Endothelial cell of umbilical vein (primary cell): ENCODE measurements at regions not wholly inside any gene's neighbourhood (a gene's known extent, or its start where the extent isn't known, plus 50 kb on each side); places are given as distances from the start of the nearest gene placed in this dataset.

Experiments used
- BruUV-seq: library from RNA; stranded (reverse); fragments of 400-500 nt; replicated peaks from 2 replicates; lab custom pipeline; 2021; lab: Mats Ljungman, UMichigan
- CTCF ChIA-PET: fragments of 300-600, 350-600 bp; sonication (Branson Sonifier 250); formaldehyde crosslinking; loops from one replicate; lab custom pipeline; 2021; ENCODE audit warnings: antibody characterized with exemption, inconsistent platforms; lab: Charles Lee
- POLR2A ChIA-PET: fragments of 300-600, 350-600 bp; sonication (Branson Sonifier 250); formaldehyde crosslinking; loops from one replicate; lab custom pipeline; 2021; ENCODE audit warnings: antibody characterized with exemption, inconsistent platforms; lab: Charles Lee
- DNase-seq: peaks from one replicate; pipeline ENCODE4 v3.0.0-alpha.2; 2011; ENCODE audit warnings: low read depth, low spot score
- FAIRE-seq: peaks from 2 replicates; lab custom pipeline; 2011; peaks lifted over from hg19 to GRCh38; lab: Jason Lieb, UNC
- H2AFZ ChIP-seq: 2 replicates; pipeline ENCODE4 v1.6.0; 2012; ENCODE audit warnings: low read depth, low read length, control low read depth, inconsistent platforms
- H3K27ac ChIP-seq: 2 replicates; pipeline ENCODE4 v1.5.1; 2011; ENCODE audit warnings: low read depth, mild to moderate bottlenecking, control low read depth, low read length, moderate library complexity; ENCODE audit not compliant: insufficient read depth
- H3K27me3 ChIP-seq, 2 experiments: 2 replicates each; pipeline versions ENCODE4 v1.6.0 to v1.6.1; 2011; ENCODE audit warnings: low read length in 2 of 2, mixed read lengths in 1 of 2; ENCODE audit not compliant: control insufficient read depth in 2 of 2, insufficient read depth in 2 of 2
- H3K36me3 ChIP-seq, 2 experiments: 2 replicates in 1 of 2; 3 replicates in 1 of 2; pipeline ENCODE4 v1.5.1; 2011; ENCODE audit warnings: low read length in 2 of 2, mild to moderate bottlenecking in 1 of 2, moderate library complexity in 1 of 2; ENCODE audit not compliant: control insufficient read depth in 2 of 2, insufficient read depth in 2 of 2; ENCODE audit errors: extremely low read depth in 1 of 2
- H3K4me1 ChIP-seq: 3 replicates; pipeline ENCODE4 v1.5.1; 2011; ENCODE audit warnings: mild to moderate bottlenecking, low read length; ENCODE audit not compliant: control insufficient read depth, insufficient read depth; ENCODE audit errors: extremely low read depth
- H3K4me2 ChIP-seq: 2 replicates; pipeline ENCODE4 v1.6.1; 2011; ENCODE audit warnings: low read length, control low read depth, mixed read lengths; ENCODE audit not compliant: insufficient read depth
- H3K4me3 ChIP-seq, 3 experiments: fragments of 200-600 bp in 1 of 3; sonication (generic), shearing (Covaris generic) in 1 of 3; replicated peaks in 1 of 3; 2 replicates each; pipeline ENCODE4 v1.5.1; 2011 to 2016; ENCODE audit warnings: control low read depth in 3 of 3, low read length in 3 of 3, mild to moderate bottlenecking in 2 of 3, inconsistent platforms in 1 of 3, low read depth in 1 of 3, moderate library complexity in 1 of 3; ENCODE audit not compliant: insufficient read depth in 1 of 3
- H3K79me2 ChIP-seq: 2 replicates; pipeline ENCODE4 v1.6.0; 2012; ENCODE audit warnings: low read length, inconsistent platforms; ENCODE audit not compliant: control insufficient read depth, insufficient read depth
- H3K9ac ChIP-seq: replicated peaks from 2 replicates; pipeline ENCODE3; 2011; ENCODE audit warnings: low read length, control low read depth; ENCODE audit not compliant: insufficient read depth; ENCODE audit errors: extremely low read depth
- H3K9me1 ChIP-seq: replicated peaks from 3 replicates; pipeline ENCODE4 v1.6.0; 2011; ENCODE audit warnings: mild to moderate bottlenecking, low read length; ENCODE audit not compliant: control insufficient read depth, insufficient read depth; ENCODE audit errors: extremely low read depth
- H3K9me3 ChIP-seq: replicated peaks from 2 replicates; pipeline ENCODE4 v1.5.1; 2012; ENCODE audit warnings: low read length, inconsistent platforms; ENCODE audit not compliant: control insufficient read depth, insufficient read depth
- H4K20me1 ChIP-seq: replicated peaks from 2 replicates; pipeline ENCODE3; 2011; ENCODE audit warnings: mild to moderate bottlenecking, low read length; ENCODE audit not compliant: control insufficient read depth, insufficient read depth; ENCODE audit errors: extremely low read depth
- EZH2 ChIP-seq: IDR thresholded peaks from 2 replicates; pipeline ENCODE4 v1.6.1; 2012; ENCODE audit warnings: borderline replicate concordance, low read depth, mild to moderate bottlenecking, moderate library complexity, low read length, inconsistent platforms; ENCODE audit not compliant: severe bottlenecking
- FOS ChIP-seq: IDR thresholded peaks from 2 replicates; pipeline ENCODE4 v1.6.1; 2011; ENCODE audit warnings: mild to moderate bottlenecking, low read length, moderate library complexity, borderline replicate concordance; ENCODE audit not compliant: insufficient read depth
- GATA2 ChIP-seq: IDR thresholded peaks from 2 replicates; pipeline ENCODE4 v1.7.0; 2011; ENCODE audit warnings: low read depth, mild to moderate bottlenecking, moderate library complexity, mixed read lengths, low read length; ENCODE audit not compliant: insufficient read length, insufficient read depth
- JUN ChIP-seq: IDR thresholded peaks from 2 replicates; pipeline ENCODE4 v1.6.1; 2011; ENCODE audit warnings: borderline replicate concordance, low read depth; ENCODE audit not compliant: insufficient read length, insufficient read depth
- MYC ChIP-seq: IDR thresholded peaks from one replicate; pipeline ENCODE4 v1.6.1; 2011; ENCODE audit warnings: mild to moderate bottlenecking, low read depth, low read length
- POLR2A ChIP-seq: IDR thresholded peaks from 2 replicates; pipeline ENCODE4 v1.6.1; 2012; ENCODE audit warnings: low read depth, mild to moderate bottlenecking, control low read depth, low read length
- POLR2AphosphoS5 ChIP-seq: IDR thresholded peaks from 2 replicates; pipeline ENCODE4 v1.6.1; 2012; ENCODE audit warnings: low read depth, mild to moderate bottlenecking, control low read depth, low read length, moderate library complexity; ENCODE audit not compliant: insufficient read depth
- dilution Hi-C: fragments of 300-500 bp; cut with MboI; formaldehyde crosslinking; loops from one replicate; pipeline ENCODE4 v1.15.0; 2019; ENCODE audit warnings: low sequenced_read_pairs; ENCODE audit not compliant: extremely low pct_ligation_motif_present
- intact Hi-C: fragments of 100-400 bp; cut with micrococcal nuclease; formaldehyde crosslinking; loops from one replicate; pipeline ENCODE4 v1.10.0; 2022
- TF ChIP-seq, protein P1 (sequence below): IDR thresholded peaks from 2 replicates; pipeline ENCODE4 v1.6.1; 2011; ENCODE audit not compliant: insufficient read depth, insufficient read length
- TF ChIP-seq, protein P2 (sequence below), 2 donors: IDR thresholded peaks; 1 replicate in 1 of 2; 2 replicates in 1 of 2; pipeline ENCODE4 v1.5.1; 2011; ENCODE audit warnings: low read length in 2 of 2, mild to moderate bottlenecking in 2 of 2, moderate library complexity in 2 of 2, control low read depth in 1 of 2, inconsistent platforms in 1 of 2, low read depth in 1 of 2; ENCODE audit not compliant: insufficient read depth in 1 of 2; ENCODE audit errors: extremely low read depth in 1 of 2

DNA sequence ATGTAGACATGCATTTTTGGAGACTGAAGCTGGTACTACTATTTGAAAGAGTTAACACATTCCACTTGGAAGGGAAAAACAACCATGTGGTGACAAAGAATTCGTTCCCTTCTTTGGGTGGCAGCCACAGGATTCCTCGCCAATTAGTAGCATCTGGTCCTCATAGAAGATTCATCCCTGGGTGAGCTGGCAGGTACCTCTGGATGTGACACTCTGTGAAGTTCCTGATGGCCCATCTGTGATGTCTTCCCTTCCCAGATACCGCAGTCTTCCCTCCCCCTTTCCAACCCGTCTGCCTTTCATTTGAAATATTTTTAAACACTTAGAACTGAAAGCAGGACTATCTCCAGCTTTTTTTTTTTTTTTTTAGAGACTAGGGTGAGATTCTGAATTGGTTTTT is 569.5 kb downstream of the TYW1 start:
- Histone ChIP-seq H3K9ac (no peak overlapping the region), H2AFZ (no peak overlapping the region), H3K4me2 (no peak overlapping the region), H3K36me3 (no peaks in the 10 kb centered on the region), H3K79me2 (no peaks in the 10 kb centered on the region), H3K27me3 (no peaks in the 10 kb centered on the region), H3K4me3 (no peak overlapping the region), H3K9me1 (no peaks in the 10 kb centered on the region), H4K20me1 (no peaks in the 10 kb centered on the region), H3K27ac (no peak overlapping the region), H3K4me1 (no peaks in the 10 kb centered on the region), H3K9me3 (peaks cover 4% of the 10 kb centered on the region)
- CTCF ChIA-PET, result no interaction called here
- intact Hi-C loops, result no loop called here
- dilution Hi-C loops, result no loop called here
- BruUV-seq, result no TSS peak
- POLR2A ChIA-PET, result no interaction called here
- DNase-seq, result no peak
- no peak for FAIRE-seq
- TF ChIP-seq MYC (no peak), POLR2A (no peak), EZH2 (no peak), GATA2 (no peak), POLR2AphosphoS5 (no peak), JUN (no peak)
- TF ChIP-seq, protein P1, sequence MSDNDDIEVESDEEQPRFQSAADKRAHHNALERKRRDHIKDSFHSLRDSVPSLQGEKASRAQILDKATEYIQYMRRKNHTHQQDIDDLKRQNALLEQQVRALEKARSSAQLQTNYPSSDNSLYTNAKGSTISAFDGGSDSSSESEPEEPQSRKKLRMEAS, result no peak

DNA sequence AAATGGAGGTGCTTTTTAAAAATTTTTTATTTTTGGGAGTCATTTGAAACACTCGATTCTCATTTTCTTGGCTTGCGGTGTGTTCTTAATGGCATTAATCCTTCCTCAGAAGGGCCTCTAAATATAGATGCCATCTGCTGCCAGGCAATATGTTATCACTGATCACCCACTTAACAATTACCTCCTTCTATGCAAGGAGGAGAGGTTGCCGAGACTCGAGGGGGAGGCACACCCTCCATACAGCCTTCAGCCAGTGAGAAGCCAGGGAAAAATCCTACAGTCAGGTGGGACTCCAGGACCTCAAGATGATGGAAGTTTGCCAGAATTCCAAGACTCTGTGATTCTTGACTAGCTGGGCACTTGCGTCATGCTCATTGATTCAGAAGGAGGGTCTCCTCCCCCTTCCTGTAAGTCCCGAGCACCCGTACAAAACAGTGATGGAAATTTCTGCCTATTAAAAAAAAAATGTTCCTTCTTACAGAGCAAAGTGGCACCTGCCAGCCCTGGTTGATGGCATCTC is 574.5 kb downstream of the TYW1 start:
- intact Hi-C loops (no loop called here), dilution Hi-C loops (no loop called here)
- TF ChIP-seq EZH2, result no peak
- no peak for TF ChIP-seq FOS
- TF ChIP-seq POLR2A, result no peak
- TF ChIP-seq JUN, result no peak
- no peak for TF ChIP-seq MYC
- TF ChIP-seq GATA2, result no peak
- TF ChIP-seq, protein P1, result no peak
- TF ChIP-seq, protein P2, sequence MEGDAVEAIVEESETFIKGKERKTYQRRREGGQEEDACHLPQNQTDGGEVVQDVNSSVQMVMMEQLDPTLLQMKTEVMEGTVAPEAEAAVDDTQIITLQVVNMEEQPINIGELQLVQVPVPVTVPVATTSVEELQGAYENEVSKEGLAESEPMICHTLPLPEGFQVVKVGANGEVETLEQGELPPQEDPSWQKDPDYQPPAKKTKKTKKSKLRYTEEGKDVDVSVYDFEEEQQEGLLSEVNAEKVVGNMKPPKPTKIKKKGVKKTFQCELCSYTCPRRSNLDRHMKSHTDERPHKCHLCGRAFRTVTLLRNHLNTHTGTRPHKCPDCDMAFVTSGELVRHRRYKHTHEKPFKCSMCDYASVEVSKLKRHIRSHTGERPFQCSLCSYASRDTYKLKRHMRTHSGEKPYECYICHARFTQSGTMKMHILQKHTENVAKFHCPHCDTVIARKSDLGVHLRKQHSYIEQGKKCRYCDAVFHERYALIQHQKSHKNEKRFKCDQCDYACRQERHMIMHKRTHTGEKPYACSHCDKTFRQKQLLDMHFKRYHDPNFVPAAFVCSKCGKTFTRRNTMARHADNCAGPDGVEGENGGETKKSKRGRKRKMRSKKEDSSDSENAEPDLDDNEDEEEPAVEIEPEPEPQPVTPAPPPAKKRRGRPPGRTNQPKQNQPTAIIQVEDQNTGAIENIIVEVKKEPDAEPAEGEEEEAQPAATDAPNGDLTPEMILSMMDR (IDR thresholded peaks at IDR 0.05; ENCODE audit: extremely low read depth in 1 of 2, insufficient read depth in 1 of 2, low read depth in 1 of 2, low read length in 2 of 2), result no peak
- no peak for TF ChIP-seq POLR2AphosphoS5
- H3K9me1 ChIP-seq, result no peaks in the 10 kb centered on the region
- FAIRE-seq (no peak), DNase-seq (no peak)
- H3K4me1 ChIP-seq, result no peaks in the 10 kb centered on the region
- H3K4me2 ChIP-seq, result no peak overlapping the region
- no peaks in the 10 kb centered on the region for H3K36me3 ChIP-seq
- ChIA-PET POLR2A (no interaction called here), CTCF (no interaction called here)
- no peak overlapping the region for H3K9ac ChIP-seq
- no peaks in the 10 kb centered on the region for H4K20me1 ChIP-seq
- BruUV-seq, result no TSS peak
- no peaks in the 10 kb centered on the region for H3K27me3 ChIP-seq
- no peak overlapping the region for H3K4me3 ChIP-seq
- no peaks in the 10 kb centered on the region for H3K79me2 ChIP-seq
- H3K9me3 ChIP-seq, result peaks cover 5% of the 10 kb centered on the region
- no peak overlapping the region for H2AFZ ChIP-seq
- no peak overlapping the region for H3K27ac ChIP-seq
